ENCODE measurements at regions not wholly inside any gene's neighbourhood (a gene's known extent, or its start where the extent isn't known, plus 50 kb on each side); places are given as distances from the start of the nearest gene placed in this dataset.

DNA sequence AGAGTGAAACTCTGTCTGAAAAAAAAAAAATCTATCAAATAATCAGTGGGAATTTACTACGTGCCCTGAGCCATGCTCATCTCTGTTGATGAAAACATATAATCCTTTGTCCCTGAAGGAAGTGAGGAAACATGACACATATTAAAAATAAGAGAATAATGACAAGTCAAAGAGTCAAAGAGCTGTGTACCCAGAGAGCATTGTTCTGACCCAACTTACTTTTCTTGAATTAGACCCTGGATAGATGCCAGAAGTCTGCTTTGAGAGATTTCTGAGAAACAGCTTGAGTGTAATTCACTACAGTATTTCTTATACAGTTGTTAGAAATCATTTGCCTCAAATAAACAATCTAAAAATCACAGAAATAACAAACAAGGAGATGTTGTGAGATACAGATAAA lies 490.0 kb upstream of the PIK3R1 start (continued):
- TF ChIP-seq RFX5 (IDR thresholded peaks at IDR 0.05; ENCODE audit: low read depth, low read length) (no peak), SP1 (IDR thresholded peaks at IDR 0.05; ENCODE audit: low read depth, low read length) (no peak), YY1 (IDR thresholded peaks at IDR 0.05; ENCODE audit: low read depth, low read length) (no peak), GATAD2B (conservative IDR thresholded peaks at IDR 0.05; ENCODE audit: low read depth) (no peak), MXI1 (IDR thresholded peaks at IDR 0.05; ENCODE audit: low read depth, low read length) (no peak), BCL11A (IDR thresholded peaks at IDR 0.05; ENCODE audit: low read depth, low read length) (no peak), IKZF2 (IDR thresholded peaks at IDR 0.05) (no peak), SMC3 (IDR thresholded peaks at IDR 0.05; ENCODE audit: borderline replicate concordance, low read length) (no peak)

DNA sequence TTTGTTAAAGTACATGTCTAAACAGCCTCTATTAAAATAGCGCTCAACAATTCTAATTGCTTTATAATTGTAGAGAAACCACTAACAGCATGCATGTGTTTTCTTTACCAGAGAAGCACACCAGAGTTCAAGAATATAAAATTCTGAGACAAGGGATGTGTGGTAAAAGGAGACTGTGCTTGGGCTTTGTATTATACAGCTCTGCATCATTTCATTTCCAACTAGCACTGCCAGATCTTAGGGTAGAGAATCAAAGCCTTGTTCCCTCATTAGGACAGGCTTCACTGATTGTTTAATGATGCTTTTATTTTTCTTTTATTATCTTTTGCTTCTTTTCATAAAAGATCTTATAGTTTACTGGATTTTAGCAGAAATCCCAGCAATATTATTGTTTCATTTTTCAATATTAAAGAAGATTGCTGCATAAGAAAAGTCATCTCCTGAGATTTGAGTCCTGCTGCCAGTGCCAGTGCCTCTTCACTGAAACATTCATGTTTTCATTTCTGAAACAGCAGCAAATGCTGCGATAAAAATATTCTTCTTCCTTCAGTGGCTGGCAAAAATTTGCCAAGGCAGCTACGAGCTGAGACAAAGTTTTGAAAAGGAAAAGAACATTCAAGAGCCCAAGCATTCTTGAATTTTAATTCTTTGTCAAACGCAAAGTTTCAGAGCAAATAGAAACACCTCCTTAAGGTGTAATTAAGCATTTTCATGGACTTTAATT lies 491.0 kb upstream of the PIK3R1 start:
- Histone ChIP-seq H2AFZ (ENCODE audit: control insufficient read depth, low read depth, low read length) (no peak overlapping the region), H3K79me2 (ENCODE audit: control insufficient read depth, insufficient read depth, low read length) (no peaks in the 10 kb centered on the region), H3K27ac (ENCODE audit: control insufficient read depth, insufficient read depth) (no peak overlapping the region), H3K36me3 (ENCODE audit: control insufficient read depth in 2 of 2, insufficient read depth in 2 of 2, low read length in 1 of 2) (no peaks in the 10 kb centered on the region), H3K9ac (ENCODE audit: control insufficient read depth, insufficient read depth, low read length) (no peak overlapping the region), H3K4me1 (ENCODE audit: control insufficient read depth, insufficient read depth, low read length) (no peaks in the 10 kb centered on the region), H3K9me3 (replicated peaks; ENCODE audit: control insufficient read depth, insufficient read depth, low read length) (no peaks in the 10 kb centered on the region), H3K4me3 (no peak overlapping the region), H3K27me3 (replicated peaks in 1 of 2; ENCODE audit: control insufficient read depth in 2 of 2, insufficient read depth in 2 of 2, low read length in 1 of 2) (no peaks in the 10 kb centered on the region), H3K4me2 (ENCODE audit: control insufficient read depth, insufficient read depth) (no peak overlapping the region), H4K20me1 (ENCODE audit: control insufficient read depth, insufficient read depth) (no peaks in the 10 kb centered on the region)
- in situ Hi-C loops (cut with MboI): no loop called here
- WGBS (ENCODE audit: insufficient coverage, insufficient replicate concordance, low lambda C conversion rate, missing lambda C conversion rate): 59% methylated on average over 4 of the region's 4 CpGs
- ATAC-seq: no peak
- ChIA-PET CTCF (no interaction called here), POLR2A (no interaction called here), RAD21 (ENCODE audit: unreplicated experiment) (no interaction called here), SMC1A (ENCODE audit: uncharacterized antibody, unreplicated experiment) (no interaction called here)
- BruUV-seq (replicated peaks): no TSS peak
- intact Hi-C loops (cut with micrococcal nuclease; ENCODE audit: unreplicated experiment): no loop called here
- FAIRE-seq: no peak
- DNase-seq (ENCODE audit: low read depth, low spot score): no peak
- TF ChIP-seq TAF1 (IDR thresholded peaks at IDR 0.05; ENCODE audit: borderline replicate concordance, low read depth, low read length) (no peak), NBN (IDR thresholded peaks at IDR 0.05) (no peak), RAD21 (IDR thresholded peaks at IDR 0.05; ENCODE audit: insufficient read depth, low read depth, low read length) (no peak)
- TF ChIP-seq, protein P1, sequence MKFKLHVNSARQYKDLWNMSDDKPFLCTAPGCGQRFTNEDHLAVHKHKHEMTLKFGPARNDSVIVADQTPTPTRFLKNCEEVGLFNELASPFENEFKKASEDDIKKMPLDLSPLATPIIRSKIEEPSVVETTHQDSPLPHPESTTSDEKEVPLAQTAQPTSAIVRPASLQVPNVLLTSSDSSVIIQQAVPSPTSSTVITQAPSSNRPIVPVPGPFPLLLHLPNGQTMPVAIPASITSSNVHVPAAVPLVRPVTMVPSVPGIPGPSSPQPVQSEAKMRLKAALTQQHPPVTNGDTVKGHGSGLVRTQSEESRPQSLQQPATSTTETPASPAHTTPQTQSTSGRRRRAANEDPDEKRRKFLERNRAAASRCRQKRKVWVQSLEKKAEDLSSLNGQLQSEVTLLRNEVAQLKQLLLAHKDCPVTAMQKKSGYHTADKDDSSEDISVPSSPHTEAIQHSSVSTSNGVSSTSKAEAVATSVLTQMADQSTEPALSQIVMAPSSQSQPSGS (IDR thresholded peaks at IDR 0.05; ENCODE audit: low read length): no peak
- TF ChIP-seq, protein P2, sequence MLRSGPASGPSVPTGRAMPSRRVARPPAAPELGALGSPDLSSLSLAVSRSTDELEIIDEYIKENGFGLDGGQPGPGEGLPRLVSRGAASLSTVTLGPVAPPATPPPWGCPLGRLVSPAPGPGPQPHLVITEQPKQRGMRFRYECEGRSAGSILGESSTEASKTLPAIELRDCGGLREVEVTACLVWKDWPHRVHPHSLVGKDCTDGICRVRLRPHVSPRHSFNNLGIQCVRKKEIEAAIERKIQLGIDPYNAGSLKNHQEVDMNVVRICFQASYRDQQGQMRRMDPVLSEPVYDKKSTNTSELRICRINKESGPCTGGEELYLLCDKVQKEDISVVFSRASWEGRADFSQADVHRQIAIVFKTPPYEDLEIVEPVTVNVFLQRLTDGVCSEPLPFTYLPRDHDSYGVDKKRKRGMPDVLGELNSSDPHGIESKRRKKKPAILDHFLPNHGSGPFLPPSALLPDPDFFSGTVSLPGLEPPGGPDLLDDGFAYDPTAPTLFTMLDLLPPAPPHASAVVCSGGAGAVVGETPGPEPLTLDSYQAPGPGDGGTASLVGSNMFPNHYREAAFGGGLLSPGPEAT (IDR thresholded peaks at IDR 0.05; ENCODE audit: low read depth): no peak
- TF ChIP-seq, protein P3, sequence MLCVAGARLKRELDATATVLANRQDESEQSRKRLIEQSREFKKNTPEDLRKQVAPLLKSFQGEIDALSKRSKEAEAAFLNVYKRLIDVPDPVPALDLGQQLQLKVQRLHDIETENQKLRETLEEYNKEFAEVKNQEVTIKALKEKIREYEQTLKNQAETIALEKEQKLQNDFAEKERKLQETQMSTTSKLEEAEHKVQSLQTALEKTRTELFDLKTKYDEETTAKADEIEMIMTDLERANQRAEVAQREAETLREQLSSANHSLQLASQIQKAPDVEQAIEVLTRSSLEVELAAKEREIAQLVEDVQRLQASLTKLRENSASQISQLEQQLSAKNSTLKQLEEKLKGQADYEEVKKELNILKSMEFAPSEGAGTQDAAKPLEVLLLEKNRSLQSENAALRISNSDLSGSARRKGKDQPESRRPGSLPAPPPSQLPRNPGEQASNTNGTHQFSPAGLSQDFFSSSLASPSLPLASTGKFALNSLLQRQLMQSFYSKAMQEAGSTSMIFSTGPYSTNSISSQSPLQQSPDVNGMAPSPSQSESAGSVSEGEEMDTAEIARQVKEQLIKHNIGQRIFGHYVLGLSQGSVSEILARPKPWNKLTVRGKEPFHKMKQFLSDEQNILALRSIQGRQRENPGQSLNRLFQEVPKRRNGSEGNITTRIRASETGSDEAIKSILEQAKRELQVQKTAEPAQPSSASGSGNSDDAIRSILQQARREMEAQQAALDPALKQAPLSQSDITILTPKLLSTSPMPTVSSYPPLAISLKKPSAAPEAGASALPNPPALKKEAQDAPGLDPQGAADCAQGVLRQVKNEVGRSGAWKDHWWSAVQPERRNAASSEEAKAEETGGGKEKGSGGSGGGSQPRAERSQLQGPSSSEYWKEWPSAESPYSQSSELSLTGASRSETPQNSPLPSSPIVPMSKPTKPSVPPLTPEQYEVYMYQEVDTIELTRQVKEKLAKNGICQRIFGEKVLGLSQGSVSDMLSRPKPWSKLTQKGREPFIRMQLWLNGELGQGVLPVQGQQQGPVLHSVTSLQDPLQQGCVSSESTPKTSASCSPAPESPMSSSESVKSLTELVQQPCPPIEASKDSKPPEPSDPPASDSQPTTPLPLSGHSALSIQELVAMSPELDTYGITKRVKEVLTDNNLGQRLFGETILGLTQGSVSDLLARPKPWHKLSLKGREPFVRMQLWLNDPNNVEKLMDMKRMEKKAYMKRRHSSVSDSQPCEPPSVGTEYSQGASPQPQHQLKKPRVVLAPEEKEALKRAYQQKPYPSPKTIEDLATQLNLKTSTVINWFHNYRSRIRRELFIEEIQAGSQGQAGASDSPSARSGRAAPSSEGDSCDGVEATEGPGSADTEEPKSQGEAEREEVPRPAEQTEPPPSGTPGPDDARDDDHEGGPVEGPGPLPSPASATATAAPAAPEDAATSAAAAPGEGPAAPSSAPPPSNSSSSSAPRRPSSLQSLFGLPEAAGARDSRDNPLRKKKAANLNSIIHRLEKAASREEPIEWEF (IDR thresholded peaks at IDR 0.05; ENCODE audit: insufficient replicate concordance, low read depth, low read length): no peak
- TF ChIP-seq, protein P4, sequence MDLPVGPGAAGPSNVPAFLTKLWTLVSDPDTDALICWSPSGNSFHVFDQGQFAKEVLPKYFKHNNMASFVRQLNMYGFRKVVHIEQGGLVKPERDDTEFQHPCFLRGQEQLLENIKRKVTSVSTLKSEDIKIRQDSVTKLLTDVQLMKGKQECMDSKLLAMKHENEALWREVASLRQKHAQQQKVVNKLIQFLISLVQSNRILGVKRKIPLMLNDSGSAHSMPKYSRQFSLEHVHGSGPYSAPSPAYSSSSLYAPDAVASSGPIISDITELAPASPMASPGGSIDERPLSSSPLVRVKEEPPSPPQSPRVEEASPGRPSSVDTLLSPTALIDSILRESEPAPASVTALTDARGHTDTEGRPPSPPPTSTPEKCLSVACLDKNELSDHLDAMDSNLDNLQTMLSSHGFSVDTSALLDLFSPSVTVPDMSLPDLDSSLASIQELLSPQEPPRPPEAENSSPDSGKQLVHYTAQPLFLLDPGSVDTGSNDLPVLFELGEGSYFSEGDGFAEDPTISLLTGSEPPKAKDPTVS (IDR thresholded peaks at IDR 0.05; ENCODE audit: low read depth, low read length): no peak
